ENCODE measurements at regions not wholly inside any gene's neighbourhood (a gene's known extent, or its start where the extent isn't known, plus 50 kb on each side); places are given as distances from the start of the nearest gene placed in this dataset.

- intact Hi-C loops (cut with micrococcal nuclease): no loop called here
- no peaks in the 10 kb centered on the region for H3K4me1 ChIP-seq (ENCODE audit: control insufficient read depth in 1 of 2, insufficient read depth in 2 of 2, low read length in 2 of 2)
- H4K20me1 ChIP-seq (ENCODE audit: insufficient read depth): no peaks in the 10 kb centered on the region
- H3K4me3 ChIP-seq (replicated peaks in 1 of 2; ENCODE audit: low read depth in 1 of 2, low read length in 2 of 2): no peak overlapping the region
- no peaks in the 10 kb centered on the region for H3K9me2 ChIP-seq (ENCODE audit: insufficient read depth)
- H3K9me3 ChIP-seq (ENCODE audit: control insufficient read depth in 1 of 2, insufficient read depth in 1 of 2, low read depth in 1 of 2, low read length in 2 of 2): no peaks in the 10 kb centered on the region
- no peak overlapping the region for H3K9ac ChIP-seq (ENCODE audit: low read length)
- ChIA-PET RAD21 (ENCODE audit: low non-redundant PET in 1 of 2, low total read pairs in 2 of 2, uncharacterized antibody in 2 of 2, unreplicated experiment in 2 of 2) (no interaction called here), POLR2A (no interaction called here), CTCF (no interaction called here)
- no peaks in the 10 kb centered on the region for H3K27me3 ChIP-seq (ENCODE audit: insufficient read depth, low read length)
- no peak for TF ChIP-seq TCF7L2 (IDR thresholded peaks at IDR 0.05; ENCODE audit: borderline replicate concordance, extremely low read depth, insufficient read depth, insufficient read length)
- no peak for TF ChIP-seq CBX3 (IDR thresholded peaks at IDR 0.05; ENCODE audit: low read depth)
- TF ChIP-seq SIN3A (IDR thresholded peaks at IDR 0.05; ENCODE audit: low read depth): no peak
- TF ChIP-seq, protein P1, sequence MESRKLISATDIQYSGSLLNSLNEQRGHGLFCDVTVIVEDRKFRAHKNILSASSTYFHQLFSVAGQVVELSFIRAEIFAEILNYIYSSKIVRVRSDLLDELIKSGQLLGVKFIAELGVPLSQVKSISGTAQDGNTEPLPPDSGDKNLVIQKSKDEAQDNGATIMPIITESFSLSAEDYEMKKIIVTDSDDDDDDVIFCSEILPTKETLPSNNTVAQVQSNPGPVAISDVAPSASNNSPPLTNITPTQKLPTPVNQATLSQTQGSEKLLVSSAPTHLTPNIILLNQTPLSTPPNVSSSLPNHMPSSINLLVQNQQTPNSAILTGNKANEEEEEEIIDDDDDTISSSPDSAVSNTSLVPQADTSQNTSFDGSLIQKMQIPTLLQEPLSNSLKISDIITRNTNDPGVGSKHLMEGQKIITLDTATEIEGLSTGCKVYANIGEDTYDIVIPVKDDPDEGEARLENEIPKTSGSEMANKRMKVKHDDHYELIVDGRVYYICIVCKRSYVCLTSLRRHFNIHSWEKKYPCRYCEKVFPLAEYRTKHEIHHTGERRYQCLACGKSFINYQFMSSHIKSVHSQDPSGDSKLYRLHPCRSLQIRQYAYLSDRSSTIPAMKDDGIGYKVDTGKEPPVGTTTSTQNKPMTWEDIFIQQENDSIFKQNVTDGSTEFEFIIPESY (IDR thresholded peaks at IDR 0.05; ENCODE audit: extremely low read depth, insufficient replicate concordance, low read length): no peak
- no peak for TF ChIP-seq ELF1 (IDR thresholded peaks at IDR 0.05; ENCODE audit: borderline replicate concordance, low read depth)
- no peak for TF ChIP-seq SRF (IDR thresholded peaks at IDR 0.05; ENCODE audit: low read depth)
- TF ChIP-seq POLR2AphosphoS5 (IDR thresholded peaks at IDR 0.05; ENCODE audit: low read depth, low read length): no peak
- TF ChIP-seq JUND (IDR thresholded peaks at IDR 0.05): no peak
- TF ChIP-seq ZFX (IDR thresholded peaks at IDR 0.05): no peak
- no peak for TF ChIP-seq EGR1 (IDR thresholded peaks at IDR 0.05; ENCODE audit: low read depth)
- no peak for TF ChIP-seq ZNF274 (IDR thresholded peaks at IDR 0.05; ENCODE audit: low read depth, low read length)
- TF ChIP-seq REST (IDR thresholded peaks at IDR 0.05; ENCODE audit: low read depth): no peak
- TF ChIP-seq POLR2A (IDR thresholded peaks at IDR 0.05; ENCODE audit: borderline replicate concordance, extremely low read depth, insufficient read depth, insufficient read length): no peak
- no peak for TF ChIP-seq YY1 (IDR thresholded peaks at IDR 0.05; ENCODE audit: extremely low read depth, insufficient replicate concordance, low read depth, low read length)
- no peak for TF ChIP-seq SP1 (IDR thresholded peaks at IDR 0.05; ENCODE audit: low read depth)
- TF ChIP-seq, protein P2, sequence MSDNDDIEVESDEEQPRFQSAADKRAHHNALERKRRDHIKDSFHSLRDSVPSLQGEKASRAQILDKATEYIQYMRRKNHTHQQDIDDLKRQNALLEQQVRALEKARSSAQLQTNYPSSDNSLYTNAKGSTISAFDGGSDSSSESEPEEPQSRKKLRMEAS (IDR thresholded peaks at IDR 0.05): no peak
- TF ChIP-seq, protein P3, sequence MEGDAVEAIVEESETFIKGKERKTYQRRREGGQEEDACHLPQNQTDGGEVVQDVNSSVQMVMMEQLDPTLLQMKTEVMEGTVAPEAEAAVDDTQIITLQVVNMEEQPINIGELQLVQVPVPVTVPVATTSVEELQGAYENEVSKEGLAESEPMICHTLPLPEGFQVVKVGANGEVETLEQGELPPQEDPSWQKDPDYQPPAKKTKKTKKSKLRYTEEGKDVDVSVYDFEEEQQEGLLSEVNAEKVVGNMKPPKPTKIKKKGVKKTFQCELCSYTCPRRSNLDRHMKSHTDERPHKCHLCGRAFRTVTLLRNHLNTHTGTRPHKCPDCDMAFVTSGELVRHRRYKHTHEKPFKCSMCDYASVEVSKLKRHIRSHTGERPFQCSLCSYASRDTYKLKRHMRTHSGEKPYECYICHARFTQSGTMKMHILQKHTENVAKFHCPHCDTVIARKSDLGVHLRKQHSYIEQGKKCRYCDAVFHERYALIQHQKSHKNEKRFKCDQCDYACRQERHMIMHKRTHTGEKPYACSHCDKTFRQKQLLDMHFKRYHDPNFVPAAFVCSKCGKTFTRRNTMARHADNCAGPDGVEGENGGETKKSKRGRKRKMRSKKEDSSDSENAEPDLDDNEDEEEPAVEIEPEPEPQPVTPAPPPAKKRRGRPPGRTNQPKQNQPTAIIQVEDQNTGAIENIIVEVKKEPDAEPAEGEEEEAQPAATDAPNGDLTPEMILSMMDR (IDR thresholded peaks at IDR 0.05 in 2 of 3, conservative IDR thresholded peaks at IDR 0.05 in 1 of 3; ENCODE audit: borderline replicate concordance in 1 of 3, insufficient read depth in 1 of 3, low read depth in 2 of 3, low read length in 2 of 3): no peak
- no peak for TF ChIP-seq EZH2 (IDR thresholded peaks at IDR 0.05)
- TF ChIP-seq ATF3 (IDR thresholded peaks at IDR 0.05): no peak
- no TSS peak for BruUV-seq (replicated peaks)
- no peak overlapping the region for H2AFZ ChIP-seq (ENCODE audit: low read depth, low read length, poor library complexity, severe bottlenecking)
- no peak overlapping the region for H3K27ac ChIP-seq (ENCODE audit: low read depth, low read length)
- ATAC-seq (no peak), DNase-seq (ENCODE audit: low read depth, low spot score) (no peak)
- no peak overlapping the region for H3K4me2 ChIP-seq (ENCODE audit: low read length)
- no peaks in the 10 kb centered on the region for H3K79me2 ChIP-seq (ENCODE audit: insufficient read depth, low read length)
- H3K36me3 ChIP-seq (ENCODE audit: control insufficient read depth in 1 of 2, insufficient read depth in 2 of 2, low read length in 2 of 2): no peaks in the 10 kb centered on the region
Measured at GRCh38 chr4:107452717-107453630, 267.1 kb downstream of the PAPSS1 start.
